ENCODE measurements at regions not wholly inside any gene's neighbourhood (a gene's known extent, or its start where the extent isn't known, plus 50 kb on each side); places are given as distances from the start of the nearest gene placed in this dataset.

DNA sequence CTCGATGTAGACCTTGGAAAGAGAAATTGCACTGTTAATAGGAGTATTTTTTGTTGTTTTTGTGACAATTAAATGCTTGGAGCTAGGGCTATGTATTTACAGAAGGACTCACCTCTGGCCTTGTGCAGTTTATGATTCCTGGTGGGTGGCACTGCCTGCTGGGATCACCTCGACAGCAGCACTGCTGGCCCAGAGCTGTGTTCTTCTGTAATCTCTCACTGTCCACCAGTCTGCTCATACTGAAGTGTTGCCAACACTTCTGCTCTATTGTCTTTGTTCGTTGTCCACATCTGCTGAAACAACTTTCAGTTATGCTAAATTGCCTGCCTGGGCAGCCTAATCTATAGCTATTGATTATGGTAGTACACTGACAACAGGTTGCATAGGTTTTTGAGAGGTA is 194.4 kb upstream of the ANK2 start:
- 52% methylated on average over 3 of the region's 3 CpGs for WGBS
- peak overlapping the region; percentile 13 to 47 (median 29) for H3K27ac ChIP-seq (replicated peaks in 1 of 4)

DNA sequence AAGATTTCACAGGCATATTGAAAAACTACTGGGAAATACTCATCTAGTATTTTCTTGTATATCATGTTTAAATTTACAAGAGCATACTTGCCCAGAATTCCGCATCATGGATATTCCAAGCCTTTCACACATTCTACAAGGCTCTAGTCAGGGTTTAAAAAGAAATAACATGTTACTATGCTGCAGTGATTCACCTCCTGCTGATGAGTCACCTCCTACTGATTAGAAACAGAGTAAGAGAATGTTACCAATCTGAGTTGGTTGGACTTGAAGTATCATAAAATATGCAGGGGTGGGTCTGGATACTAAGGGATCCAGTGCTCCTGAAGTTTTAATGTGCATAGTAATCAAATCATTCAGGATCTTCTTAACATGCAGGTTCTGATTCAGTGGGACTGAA is 192.0 kb upstream of the ANK2 start:
- H3K36me3 ChIP-seq, result no peaks in the 10 kb centered on the region
- intact Hi-C loops (cut with DNase I), result loop anchor here (10.0 kb wide), 1 partner anchor 77 kb away; no protein-coding TSS in a partner anchor
- peaks cover 18 to 59% (median 44%) of the 10 kb centered on the region in 4 donors for H3K4me1 ChIP-seq
- no peaks in the 10 kb centered on the region for H3K9me3 ChIP-seq
- peak in 1 of 2 donors; percentile 45 for TF ChIP-seq POLR2AphosphoS5 (IDR thresholded peaks at IDR 0.05)
- no peak for TF ChIP-seq EP300 (IDR thresholded peaks at IDR 0.05)
- peak overlapping the region; percentile 2 to 66 (median 32) for H3K27ac ChIP-seq (replicated peaks in 1 of 4)
- H3K4me3 ChIP-seq, result no peak overlapping the region
- 60% methylated on average over 1 of the region's 1 CpG for WGBS
- H3K27me3 ChIP-seq, result no peaks in the 10 kb centered on the region
- DNase-seq (ENCODE audit: extremely low spot score), result no peak

More for the DNA sequence above, 194.4 kb upstream of the ANK2 start:
- TF ChIP-seq, protein P1, sequence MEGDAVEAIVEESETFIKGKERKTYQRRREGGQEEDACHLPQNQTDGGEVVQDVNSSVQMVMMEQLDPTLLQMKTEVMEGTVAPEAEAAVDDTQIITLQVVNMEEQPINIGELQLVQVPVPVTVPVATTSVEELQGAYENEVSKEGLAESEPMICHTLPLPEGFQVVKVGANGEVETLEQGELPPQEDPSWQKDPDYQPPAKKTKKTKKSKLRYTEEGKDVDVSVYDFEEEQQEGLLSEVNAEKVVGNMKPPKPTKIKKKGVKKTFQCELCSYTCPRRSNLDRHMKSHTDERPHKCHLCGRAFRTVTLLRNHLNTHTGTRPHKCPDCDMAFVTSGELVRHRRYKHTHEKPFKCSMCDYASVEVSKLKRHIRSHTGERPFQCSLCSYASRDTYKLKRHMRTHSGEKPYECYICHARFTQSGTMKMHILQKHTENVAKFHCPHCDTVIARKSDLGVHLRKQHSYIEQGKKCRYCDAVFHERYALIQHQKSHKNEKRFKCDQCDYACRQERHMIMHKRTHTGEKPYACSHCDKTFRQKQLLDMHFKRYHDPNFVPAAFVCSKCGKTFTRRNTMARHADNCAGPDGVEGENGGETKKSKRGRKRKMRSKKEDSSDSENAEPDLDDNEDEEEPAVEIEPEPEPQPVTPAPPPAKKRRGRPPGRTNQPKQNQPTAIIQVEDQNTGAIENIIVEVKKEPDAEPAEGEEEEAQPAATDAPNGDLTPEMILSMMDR (IDR thresholded peaks at IDR 0.05), result no peak
- no peak for TF ChIP-seq POLR2A (IDR thresholded peaks at IDR 0.05; ENCODE audit: low read depth)
- TF ChIP-seq POLR2AphosphoS5 (IDR thresholded peaks at IDR 0.05), result no peak
- TF ChIP-seq EP300 (IDR thresholded peaks at IDR 0.05), result no peak
- Histone ChIP-seq H3K4me1 (peaks cover 18 to 37% (median 25%) of the 10 kb centered on the region in 4 donors), H3K9me3 (no peaks in the 10 kb centered on the region), H3K27me3 (no peaks in the 10 kb centered on the region), H3K36me3 (no peaks in the 10 kb centered on the region), H3K4me3 (no peak overlapping the region)
- intact Hi-C loops (cut with DNase I), result loop anchor here (10.0 kb wide), 1 partner anchor 80 kb away; no protein-coding TSS in a partner anchor
- no peak for DNase-seq (ENCODE audit: extremely low spot score)

DNA sequence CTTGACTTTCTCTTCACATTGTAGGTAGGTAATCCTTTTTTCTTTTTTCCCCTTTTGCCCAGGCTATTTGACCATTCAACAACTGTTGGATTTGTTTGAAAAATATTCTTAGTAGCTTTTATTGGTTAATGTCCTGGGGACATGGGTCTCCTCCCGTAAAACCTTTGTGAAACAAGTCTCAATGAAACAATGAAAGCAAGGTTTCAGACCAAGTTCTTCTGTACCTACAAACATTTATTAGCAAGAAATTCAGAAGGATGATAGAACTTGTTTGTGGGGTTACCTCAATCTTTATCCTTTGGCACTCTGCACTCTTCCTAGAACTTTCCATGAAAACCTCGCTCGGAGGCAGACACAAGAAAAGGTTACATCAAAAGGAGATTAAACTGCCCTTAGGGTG is 190.7 kb upstream of the ANK2 start:
- DNase-seq (ENCODE audit: extremely low spot score), result no peak
- intact Hi-C loops (cut with DNase I), result loop anchor here (10.0 kb wide), 1 partner anchor 76 kb away; no protein-coding TSS in a partner anchor
- no peak overlapping the region for H3K4me3 ChIP-seq
- H3K9me3 ChIP-seq, result no peaks in the 10 kb centered on the region
- no peaks in the 10 kb centered on the region for H3K27me3 ChIP-seq
- 94% methylated on average over 3 of the region's 3 CpGs for WGBS
- no peak for TF ChIP-seq EP300 (IDR thresholded peaks at IDR 0.05)
- no peak for TF ChIP-seq POLR2AphosphoS5 (IDR thresholded peaks at IDR 0.05)
- TF ChIP-seq POLR2A (IDR thresholded peaks at IDR 0.05; ENCODE audit: low read depth), result no peak
- TF ChIP-seq, protein P1 (IDR thresholded peaks at IDR 0.05), result no peak
- no peaks in the 10 kb centered on the region for H3K36me3 ChIP-seq
- peaks cover 18 to 65% (median 43%) of the 10 kb centered on the region in 4 donors for H3K4me1 ChIP-seq
- H3K27ac ChIP-seq (replicated peaks in 1 of 4), result peak overlapping the region; percentile 28 to 66 (median 56)

DNA sequence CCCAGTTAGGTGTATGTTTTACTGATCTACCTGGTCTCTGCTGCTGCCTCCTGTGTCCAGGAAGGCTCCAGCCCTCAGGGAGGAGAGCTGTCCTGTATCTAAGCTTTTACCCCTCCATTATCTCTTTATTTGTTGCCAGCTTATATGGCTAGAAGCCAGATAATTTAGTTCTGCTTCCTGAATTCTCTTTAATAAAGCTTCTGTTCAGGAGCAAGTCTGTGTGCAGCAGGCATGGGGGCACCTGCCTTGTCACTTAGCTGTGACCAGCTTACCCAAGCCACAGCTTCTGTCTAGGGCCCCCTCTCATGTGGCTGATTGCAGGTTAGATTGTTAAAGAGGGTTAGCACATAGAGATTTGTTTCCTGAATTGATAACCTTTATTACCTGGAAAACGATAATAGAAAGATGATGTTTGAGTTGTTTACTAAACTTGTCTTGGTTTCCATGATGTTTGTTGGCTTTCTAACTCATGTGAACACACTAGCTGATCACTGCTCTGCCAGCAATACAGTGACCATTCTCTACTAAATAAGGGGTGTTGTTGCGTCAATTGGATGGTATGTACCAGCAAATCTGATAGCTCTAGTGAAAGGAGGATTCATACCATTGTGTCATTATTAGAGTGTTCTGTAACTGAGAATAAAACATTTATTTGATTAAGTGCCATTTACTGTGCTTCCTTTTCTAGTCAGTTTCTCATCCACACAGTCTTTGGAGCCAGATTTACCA is 189.8 kb upstream of the ANK2 start:
- DNase-seq (ENCODE audit: extremely low spot score), result no peak
- intact Hi-C loops (cut with DNase I), result loop anchor here (10.0 kb wide), 1 partner anchor 75 kb away; no protein-coding TSS in a partner anchor

More for the DNA sequence above, 189.8 kb upstream of the ANK2 start:
- H3K9me3 ChIP-seq, result no peaks in the 10 kb centered on the region
- peak overlapping the region; percentile 28 to 66 (median 56) for H3K27ac ChIP-seq (replicated peaks in 1 of 4)
- H3K4me1 ChIP-seq, result peaks cover 15 to 58% (median 37%) of the 10 kb centered on the region in 4 donors
- H3K4me3 ChIP-seq, result no peak overlapping the region
- H3K27me3 ChIP-seq, result no peaks in the 10 kb centered on the region
- H3K36me3 ChIP-seq, result no peaks in the 10 kb centered on the region
- TF ChIP-seq, protein P1 (IDR thresholded peaks at IDR 0.05), result no peak
- no peak for TF ChIP-seq EP300 (IDR thresholded peaks at IDR 0.05)
- TF ChIP-seq POLR2A (IDR thresholded peaks at IDR 0.05; ENCODE audit: low read depth), result no peak
- TF ChIP-seq POLR2AphosphoS5 (IDR thresholded peaks at IDR 0.05), result no peak
- 66% methylated on average over 2 of the region's 2 CpGs for WGBS
